NCI-H146 treated with DMSO at 0.1 percent for 48 hours (cell line): ENCODE measurements at regions not wholly inside any gene's neighbourhood (a gene's known extent, or its start where the extent isn't known, plus 50 kb on each side); places are given as distances from the start of the nearest gene placed in this dataset.
"Not testable (repeated sequence)": the region's sequence is repeated elsewhere in the genome, so short reads cannot be mapped to it uniquely, and the experiment has no call there.

Experiments used
- DNase-seq: peaks from one replicate; lab custom pipeline; 2025; ENCODE audit not compliant: unreplicated experiment; lab: John Stamatoyannopoulos, UW

DNA sequence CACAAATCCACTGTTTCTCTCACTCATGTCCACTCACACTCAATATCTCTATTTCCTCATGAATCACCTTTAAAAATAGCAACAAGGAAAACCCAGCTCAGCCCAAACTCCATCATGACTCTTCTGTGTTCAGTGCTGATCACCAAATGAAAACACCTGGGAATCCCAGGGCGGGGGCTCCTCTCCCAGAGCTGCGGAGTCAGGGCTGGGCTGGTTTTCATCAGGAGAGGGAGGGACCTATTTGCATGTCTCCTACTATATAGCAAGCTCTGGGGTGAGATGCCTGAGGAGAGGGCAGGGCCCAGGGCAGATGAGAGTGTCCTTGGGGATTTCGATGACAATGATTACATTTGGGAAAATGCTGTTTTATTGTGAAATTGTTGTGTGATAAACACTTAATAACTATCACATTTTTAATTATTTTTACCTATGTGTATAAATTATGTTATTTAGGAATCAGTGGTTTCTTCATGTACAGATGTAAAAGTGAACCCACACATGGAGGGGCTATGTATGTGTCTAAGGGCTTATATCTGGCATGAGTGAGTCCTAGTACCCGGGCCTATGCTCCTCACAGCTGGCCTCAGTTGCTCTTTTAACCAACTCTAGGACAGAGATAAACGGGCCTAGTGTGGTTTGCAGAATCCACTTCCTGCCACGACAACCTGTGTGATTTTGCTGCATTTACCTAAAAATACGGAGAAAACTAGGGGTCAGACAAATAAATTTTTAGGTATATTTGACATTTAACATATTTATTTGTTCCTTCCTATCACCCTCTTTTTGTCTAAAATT lies 1131.9 kb downstream of the TMEM121 start:
- not testable (repeated sequence) for DNase-seq

DNA sequence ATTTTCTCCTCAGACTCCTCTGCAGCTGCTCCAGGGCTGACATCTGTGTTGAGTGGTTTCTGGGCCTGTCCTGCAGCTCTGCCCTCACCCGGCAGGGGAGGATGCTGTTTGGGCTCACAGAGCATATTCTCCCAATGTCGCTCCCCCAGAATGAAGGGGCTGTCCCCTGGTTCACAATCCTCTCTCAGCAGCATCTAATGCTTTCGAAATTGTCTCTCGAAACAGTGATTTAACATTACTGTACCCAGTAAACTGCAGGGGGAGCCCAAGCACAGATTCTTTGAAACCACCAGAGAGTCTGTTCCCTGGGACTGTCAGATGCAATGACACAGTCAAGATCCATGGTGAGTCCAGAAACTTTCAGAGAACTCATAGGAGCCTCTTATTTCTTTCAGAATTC lies 1135.2 kb downstream of the TMEM121 start:
- peak; percentile 9 for DNase-seq

DNA sequence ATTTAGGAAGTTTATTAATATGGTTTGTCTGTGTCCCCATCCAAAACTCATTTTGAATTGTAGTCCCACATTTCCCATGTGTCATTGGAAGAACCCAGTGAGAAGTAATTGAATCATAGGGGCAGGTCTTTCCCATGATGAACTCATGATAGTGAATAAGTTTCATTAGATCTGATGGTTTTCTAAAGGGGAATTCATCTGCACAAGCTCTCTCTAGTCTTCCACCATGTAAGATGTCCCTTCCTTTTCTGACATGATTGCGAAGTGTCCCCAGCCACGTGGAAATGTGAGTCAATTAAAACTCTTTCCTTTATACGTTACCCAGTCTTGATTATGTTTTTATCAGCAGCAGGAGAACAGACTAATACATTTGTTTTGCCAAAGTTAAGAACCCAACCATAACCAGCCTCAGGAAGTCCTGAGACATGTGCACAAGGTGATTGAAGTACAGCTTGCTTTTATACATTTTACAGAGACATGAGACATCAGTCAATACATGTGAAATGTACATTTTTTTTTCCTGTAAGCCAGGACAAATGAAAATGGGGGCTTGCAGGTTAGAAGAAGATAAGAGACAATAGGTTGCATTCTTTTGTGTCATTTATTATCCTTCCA lies 1136.7 kb downstream of the TMEM121 start:
- no peak for DNase-seq

DNA sequence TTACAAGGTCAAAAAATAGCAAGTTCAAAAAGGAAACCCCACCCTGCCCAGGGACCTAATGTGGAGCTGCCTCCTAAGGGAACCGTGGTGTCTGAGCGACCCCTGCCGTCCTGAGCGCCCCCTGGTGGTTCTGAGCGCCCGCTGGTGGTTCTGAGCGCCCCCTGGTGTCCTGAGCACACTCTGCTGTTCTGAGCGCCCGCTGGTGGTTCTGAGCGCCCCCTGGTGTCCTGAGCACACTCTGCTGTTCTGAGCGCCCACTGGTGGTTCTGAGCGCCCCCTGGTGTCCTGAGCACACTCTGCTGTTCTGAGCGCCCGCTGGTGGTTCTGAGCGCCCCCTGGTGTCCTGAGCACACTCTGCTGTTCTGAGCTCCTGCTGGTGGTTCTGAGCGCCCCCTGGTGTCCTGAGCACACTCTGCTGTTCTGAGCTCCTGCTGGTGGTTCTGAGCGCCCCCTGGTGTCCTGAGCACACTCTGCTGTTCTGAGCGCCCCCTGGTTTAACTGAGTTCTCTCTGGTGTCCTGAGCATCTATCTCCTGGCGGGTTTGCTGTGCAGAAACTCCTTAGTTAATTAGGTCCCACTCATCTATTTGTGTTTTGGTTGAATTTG lies 1137.5 kb downstream of the TMEM121 start:
- peak; percentile 23 for DNase-seq

DNA sequence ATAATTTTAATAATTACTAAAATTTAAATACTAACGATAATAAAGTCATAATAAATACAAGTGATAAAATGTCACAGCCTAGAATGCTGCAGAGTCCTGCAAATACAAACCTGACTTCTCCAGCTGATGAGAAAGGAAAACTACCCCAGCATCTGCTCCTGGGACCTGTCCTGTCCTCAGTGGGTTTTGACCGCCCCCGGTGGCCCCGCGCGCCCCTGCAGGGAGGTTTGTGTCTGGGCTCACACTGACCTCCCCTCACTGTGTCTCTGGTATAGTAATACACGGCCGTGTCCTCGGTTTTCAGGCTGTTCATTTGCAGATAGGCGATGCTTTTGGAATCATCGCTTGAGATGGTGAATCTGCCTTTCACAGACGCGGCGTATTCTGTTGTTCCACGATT lies 1139.4 kb downstream of the TMEM121 start:
- DNase-seq, result no peak

DNA sequence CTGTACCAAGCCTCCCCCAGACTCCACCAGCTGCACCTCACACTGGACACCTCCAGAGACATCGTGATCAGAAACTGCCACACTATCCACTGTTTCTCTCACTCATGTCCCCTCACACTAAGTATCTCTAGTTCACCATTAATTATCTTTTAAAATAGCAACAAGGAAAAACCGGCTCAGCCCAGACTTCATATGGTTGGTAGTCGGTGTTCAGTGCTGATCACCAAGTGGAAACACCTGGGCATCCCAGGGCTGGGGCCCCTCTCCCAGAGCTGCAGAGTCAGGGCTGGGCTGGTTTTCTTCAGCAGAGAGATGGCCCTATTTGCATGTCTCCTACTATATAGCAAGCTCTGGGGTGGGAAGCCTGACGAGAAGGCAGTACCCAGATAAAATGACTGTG lies 1140.0 kb downstream of the TMEM121 start:
- no peak for DNase-seq

DNA sequence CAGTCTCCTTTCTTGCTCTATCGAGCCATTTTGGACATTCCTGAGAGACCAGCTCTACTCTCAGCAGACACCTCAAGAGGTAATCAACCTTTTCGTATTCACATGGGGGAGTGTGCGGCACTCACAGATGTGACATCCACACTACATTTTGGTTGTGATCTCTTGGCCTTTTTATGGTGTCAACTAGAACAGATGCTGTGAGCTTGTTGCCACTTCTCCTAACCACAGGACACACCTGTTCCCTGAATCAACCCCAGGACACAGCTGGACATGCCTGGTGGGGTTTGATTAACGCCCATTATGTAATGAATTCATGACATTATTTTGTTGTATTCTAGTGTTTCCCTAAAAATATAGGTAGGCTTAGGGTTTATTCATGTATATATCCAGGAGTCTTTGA lies 1143.6 kb downstream of the TMEM121 start:
- DNase-seq, result no peak

DNA sequence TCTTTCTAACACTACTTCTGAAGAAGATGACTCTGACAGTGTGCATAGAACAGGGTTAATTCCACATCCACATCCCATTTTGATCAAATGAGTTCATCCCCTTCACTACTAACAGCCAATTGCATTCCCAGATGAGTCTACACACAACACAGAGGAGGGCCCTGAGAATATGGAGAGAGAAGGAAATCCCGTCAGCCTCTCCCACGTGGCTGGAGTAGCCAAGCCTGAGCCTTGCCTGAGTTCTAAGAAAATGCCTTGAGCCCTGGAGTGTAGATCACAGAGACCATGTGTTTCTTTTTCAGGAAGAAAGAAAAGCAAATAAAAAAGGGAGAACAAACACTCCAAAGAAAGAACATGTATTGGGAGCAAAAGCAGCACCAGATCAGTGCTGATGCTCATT lies 1147.7 kb downstream of the TMEM121 start:
- not testable (repeated sequence) for DNase-seq

DNA sequence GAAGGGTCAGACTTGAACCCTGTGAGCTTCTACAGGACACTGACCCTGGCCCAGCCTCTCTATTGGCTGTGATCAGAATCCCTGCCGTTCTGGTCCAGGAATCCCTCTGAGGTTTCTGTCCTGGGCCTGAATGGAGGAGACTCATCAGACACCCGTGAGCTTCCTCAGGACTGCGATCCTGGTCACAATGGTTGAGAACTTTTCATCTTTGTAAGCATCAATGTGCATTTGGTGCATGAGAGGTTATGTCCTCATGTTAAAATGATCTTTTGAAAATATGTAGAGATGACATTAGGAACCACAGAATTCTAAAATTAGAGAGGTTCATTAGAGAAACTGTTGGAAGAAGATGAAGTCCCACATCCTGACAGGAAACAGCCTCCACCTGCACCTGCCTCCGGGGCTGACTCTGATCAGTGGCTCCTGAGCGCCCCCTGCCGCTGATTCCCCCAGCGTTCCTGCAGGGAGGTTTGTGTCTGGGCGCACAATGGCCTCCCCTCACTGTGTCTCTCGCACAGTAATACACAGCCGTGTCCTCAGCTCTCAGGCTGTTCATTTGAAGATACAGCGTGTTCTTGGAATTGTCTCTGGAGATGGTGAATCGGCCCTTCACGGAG lies 1148.2 kb downstream of the TMEM121 start:
- DNase-seq, result not testable (repeated sequence)

DNA sequence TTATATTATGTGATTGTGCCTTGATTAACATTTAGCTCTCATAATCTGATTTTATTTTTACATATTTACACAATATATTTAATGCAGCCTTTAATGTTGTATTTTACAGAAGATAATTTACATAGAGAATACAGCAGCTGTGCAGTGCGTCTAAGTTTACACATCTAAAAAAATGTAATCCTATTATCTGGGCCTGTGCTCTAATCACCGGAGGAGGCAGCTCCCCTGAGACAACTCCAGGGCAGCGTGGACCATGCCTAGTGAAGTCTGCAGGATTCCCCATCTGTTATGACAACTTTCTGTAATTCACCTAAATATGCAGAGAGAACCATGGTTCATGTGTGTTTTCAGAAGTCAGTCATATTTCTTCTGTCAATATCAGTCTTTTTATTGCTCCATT lies 1149.3 kb downstream of the TMEM121 start:
- DNase-seq, result not testable (repeated sequence)

DNA sequence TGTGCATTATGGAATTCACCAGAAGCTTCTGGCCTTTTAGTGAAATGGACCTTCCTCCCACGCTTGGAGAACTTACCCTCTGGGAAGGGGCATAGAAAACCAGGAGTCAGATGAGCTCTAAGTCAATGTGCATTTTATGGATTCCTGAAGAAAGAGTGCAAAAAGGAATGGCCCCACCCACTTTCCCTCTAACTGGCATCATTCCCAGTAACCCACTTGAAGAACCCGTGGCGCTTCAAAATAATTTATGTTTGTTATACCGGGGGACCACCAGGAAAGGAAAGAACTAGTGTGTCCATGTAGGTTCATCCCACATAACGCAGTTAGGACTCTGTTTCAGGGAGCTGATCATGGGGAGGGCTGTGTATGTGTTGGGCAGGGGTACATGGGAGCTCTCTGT lies 1153.4 kb downstream of the TMEM121 start:
- no peak for DNase-seq

DNA sequence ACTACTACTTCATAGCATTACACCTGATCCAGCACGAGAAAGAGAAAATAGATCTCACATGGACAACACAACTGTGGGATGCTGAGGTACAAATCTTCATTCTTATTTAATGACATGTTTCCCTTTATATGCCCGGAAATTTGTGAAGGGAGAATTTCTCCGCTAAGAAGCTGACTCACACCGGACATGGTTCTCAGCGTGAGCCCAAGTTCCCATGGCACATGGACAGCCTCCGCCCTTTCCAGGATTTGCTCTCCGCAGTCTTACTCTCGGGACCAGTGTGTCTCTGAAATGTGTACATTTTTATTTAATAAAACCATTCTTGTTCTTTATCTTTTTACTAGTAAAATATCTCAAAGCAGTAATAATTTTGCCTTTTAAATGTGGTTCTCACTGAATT lies 1154.8 kb downstream of the TMEM121 start:
- no peak for DNase-seq

DNA sequence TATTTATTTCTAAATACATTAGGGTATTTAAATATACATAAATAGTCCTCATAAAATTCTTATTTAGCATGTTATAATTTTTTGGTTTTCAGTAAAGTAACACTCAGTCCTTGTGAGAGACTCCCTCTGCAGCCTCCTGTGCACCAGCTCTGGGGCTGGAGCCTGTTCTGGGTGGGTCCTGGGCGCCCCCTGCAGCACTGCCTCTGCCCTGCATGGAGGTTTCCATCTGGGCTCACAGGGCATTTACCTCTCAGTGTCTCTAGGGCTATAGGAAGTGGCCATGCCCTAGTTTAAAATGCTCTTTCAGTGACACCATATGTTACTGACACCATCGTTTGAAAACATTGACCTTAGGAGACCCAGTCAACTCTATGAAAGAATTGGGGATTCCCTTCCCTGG lies 1155.2 kb downstream of the TMEM121 start:
- DNase-seq, result no peak

DNA sequence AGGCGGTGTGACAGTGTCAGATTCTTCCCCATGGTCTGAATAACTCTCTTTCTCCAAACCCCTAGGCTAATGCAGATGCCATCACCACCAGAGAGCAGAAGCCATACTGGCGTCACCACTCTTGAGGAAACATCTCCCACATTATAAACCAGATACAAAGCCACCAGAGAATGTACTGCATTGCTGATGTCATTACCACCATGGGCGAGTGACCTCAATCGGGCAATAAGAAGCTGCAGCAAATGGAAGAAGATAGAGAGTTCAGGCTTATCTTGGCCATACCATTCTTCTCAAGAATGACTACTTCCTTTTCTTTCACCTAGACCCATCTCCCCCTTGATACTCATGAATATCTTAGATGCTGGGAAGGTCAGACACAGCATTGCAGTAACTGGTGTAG lies 1157.2 kb downstream of the TMEM121 start:
- DNase-seq, result no peak

DNA sequence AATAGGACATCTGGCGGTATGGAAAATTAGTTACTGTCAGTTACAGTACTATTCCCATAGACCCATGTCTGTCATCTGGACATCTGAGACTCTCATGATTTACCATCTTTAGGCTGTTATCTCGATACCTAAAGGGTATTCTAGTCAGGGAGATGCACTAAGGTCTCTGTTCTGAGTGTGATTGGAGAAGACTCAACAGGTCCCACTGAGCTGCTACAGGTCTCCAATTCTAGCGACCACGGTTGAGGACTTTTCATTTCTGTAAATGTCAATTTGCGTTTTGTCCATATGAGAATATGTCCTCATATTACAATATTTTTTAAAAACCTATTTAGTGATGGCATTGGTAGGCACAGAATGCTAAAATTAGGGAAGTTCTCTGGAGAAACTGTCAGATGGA lies 1160.2 kb downstream of the TMEM121 start:
- no peak for DNase-seq

DNA sequence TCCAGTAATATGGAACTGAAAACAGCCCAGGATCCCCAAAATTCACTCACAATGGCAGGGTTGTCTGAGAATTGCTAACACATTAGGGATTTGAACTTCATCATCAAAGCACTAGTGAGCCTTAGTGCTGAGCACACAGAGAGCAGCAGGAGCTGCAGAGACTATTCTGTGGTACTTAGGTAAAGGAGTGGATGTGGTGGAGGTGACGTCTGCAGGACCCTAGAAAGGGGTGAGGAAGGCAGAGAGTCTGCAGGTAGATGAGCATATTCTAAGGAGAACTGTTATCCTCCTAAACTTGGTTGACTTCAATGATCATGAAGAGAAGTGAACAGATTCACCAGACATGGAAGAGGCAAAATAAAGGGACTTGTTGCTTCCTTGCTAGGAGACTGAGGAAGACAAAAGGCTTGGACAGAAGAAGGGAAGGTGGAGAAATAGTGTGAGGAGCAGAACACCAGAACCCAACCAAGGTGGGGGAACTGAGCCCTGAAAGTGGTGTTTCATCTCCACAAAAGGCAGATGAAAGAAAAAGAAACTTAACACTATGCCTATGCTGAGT lies 1164.0 kb downstream of the TMEM121 start:
- DNase-seq, result no peak

DNA sequence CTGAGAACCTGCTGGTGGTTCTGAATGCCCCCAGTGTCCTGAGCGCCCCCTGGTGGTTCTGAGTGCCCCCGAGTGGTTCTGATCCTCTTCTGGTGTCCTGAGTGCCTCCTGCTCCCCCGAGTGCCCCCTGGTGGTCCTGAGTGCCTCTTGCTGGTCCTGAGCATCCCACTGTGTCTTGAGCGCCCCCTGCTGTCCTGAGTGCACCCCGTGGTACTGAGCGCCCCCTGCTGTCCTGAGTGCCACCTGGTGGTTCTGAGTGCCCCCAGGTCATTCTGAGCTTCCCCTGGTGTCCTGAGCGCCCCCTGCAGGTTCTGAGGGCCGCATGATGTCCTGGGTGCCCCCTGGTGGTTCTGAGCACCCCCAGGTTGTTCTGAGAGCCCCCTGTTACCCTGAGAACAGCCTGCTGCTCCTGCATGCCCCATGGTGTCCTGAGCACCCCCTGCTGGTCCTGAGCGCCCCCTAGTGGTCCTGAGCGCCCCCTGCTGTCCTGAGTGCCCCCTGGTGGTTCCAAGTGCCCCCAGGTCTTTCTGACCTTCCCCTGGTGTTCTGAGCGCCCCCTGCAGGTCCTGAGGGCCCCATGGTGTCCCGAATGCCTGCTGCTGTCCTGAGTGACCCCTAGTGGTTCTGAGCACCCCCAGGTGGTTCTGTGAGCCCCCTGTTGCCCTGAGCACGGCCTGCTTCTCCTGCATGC lies 1165.4 kb downstream of the TMEM121 start:
- no peak for DNase-seq

DNA sequence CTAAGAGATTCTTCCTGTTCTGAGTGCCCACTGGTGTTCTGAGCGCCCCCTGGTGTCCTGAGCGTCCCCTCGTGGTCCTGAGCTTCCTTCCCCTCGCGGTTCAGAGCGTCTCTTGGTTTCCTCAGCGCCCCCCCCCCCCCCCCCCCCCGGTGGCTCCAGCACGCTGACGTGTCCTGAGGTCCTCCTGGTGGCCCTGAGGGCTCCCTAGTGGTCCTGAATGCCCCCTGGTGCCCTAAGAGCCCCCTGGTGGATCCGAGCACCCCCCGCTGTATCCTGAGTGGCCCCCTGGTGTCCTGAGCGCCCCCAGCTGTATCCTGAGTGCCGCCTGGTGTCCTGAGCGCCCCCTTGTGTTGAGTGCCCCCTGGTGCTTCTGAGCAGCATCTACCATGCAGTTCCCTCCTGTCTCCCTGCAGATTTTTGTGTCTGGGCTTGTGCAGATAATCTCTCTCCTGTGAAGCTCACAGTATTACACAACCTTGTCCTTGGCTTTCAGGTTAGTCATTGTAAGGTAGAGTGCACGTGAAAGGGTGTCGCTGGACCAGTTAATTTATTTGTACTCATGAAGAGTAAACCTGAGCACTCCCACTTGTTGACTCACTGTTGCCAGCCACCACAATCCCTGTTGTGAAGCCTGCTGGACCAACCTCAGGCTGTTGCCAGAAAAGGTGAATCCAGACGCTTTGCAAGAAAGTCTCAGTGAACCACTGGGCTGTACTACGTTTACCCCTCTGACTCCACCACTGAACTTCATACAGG lies 1168.4 kb downstream of the TMEM121 start:
- no peak for DNase-seq

DNA sequence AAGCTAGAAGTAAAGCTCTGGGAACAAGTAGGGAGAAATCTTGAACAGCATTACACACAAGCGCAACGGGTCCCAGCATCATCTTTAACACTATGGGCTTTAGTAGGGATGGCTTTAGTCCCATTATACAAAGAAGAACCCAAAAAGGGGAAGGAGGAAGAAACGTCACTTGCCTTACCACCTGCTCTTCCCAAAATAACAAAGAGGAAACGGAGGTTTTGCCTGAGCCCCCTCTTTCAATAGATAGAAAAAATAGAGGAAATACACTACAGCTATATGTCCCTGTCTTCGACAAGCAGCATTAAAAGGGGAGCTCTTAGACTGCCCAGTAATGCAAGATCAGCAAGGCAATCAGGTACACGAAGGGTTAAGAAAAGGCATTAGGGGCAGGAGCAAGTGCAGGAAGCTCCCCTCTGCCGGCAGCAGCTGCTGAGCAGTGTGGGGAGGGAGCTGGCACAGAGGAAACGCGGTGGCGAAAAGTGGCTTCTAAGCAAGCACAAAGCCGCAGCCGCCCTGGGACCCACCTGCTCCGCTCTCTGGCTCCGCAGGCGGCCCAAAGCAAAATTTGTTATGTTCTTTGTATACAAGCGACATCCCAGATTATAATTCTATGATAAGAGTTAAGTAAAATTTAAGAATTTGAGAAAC lies 1172.4 kb downstream of the TMEM121 start:
- not testable (repeated sequence) for DNase-seq

DNA sequence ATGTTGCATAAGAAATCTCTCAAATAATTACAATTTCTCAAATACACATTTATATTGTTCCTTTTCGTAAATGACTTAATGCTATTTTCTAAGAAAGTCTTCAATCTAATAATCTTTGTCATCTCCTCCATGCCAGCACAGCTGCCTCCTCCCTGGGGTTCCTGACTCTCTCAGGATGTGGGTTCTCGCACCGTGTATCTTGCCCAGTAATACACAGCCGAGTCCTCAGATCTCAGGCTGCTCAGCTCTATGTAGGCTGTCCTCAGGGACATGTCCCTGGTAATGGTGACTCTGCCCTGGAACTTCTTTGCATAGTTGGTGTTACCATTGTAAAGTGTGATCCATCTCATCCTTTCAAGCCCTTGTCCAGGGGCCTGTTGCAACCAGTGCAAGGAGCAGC lies 1177.3 kb downstream of the TMEM121 start:
- not testable (repeated sequence) for DNase-seq
